GM12878 (cell line): ENCODE measurements at regions not wholly inside any gene's neighbourhood (a gene's known extent, or its start where the extent isn't known, plus 50 kb on each side); places are given as distances from the start of the nearest gene placed in this dataset.

Experiments used
- FOXM1 ChIP-seq: IDR thresholded peaks from 2 replicates; pipeline ENCODE4 v1.6.1; 2012; ENCODE audit warnings: low read depth, mild to moderate bottlenecking, inconsistent platforms, low read length, moderate library complexity
- POLR2A ChIP-seq: IDR thresholded peaks from 2 replicates; pipeline ENCODE4 v1.6.1; 2011; ENCODE audit warnings: low read depth, mild to moderate bottlenecking, low read length
- TAF1 ChIP-seq: IDR thresholded peaks from 2 replicates; pipeline ENCODE4 v1.6.1; 2011; ENCODE audit warnings: mild to moderate bottlenecking, low read depth, low read length, borderline replicate concordance
- ZNF274 ChIP-seq: IDR thresholded peaks from one replicate; pipeline ENCODE4 v1.8.0; 2011; ENCODE audit not compliant: insufficient read length, insufficient read depth
- TF ChIP-seq, protein P1 (sequence below), 3 experiments: IDR thresholded peaks in 2 of 3; conservative IDR thresholded peaks in 1 of 3; 2 replicates each; pipeline ENCODE4 v1.5.1; 2011; ENCODE audit warnings: low read depth in 3 of 3, low read length in 3 of 3, mild to moderate bottlenecking in 3 of 3, control low read depth in 2 of 3, moderate library complexity in 2 of 3, inconsistent platforms in 1 of 3, mixed read lengths in 1 of 3; ENCODE audit not compliant: control insufficient read depth in 2 of 3, insufficient read depth in 1 of 3; ENCODE audit errors: extremely low read depth in 1 of 3

DNA sequence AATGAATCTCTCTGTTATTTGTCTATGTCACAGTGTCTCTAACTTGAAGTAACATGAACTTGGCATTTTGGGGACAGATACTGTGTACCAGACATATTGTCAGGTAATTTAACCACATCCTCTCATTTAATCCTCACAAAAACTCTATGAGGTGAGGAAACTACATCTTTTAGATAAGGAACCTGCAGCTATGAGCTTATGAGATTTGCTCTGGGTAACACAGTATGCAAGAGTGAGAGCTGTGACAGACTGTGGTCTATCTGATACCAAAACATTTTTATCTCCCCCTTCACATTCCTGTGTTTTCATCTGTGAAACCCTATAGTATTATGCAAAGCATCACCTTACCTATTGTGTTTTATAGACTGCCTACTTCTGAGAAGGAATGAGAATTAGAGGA is 58.4 kb upstream of the HS3ST1 start:
- TF ChIP-seq, protein P1, sequence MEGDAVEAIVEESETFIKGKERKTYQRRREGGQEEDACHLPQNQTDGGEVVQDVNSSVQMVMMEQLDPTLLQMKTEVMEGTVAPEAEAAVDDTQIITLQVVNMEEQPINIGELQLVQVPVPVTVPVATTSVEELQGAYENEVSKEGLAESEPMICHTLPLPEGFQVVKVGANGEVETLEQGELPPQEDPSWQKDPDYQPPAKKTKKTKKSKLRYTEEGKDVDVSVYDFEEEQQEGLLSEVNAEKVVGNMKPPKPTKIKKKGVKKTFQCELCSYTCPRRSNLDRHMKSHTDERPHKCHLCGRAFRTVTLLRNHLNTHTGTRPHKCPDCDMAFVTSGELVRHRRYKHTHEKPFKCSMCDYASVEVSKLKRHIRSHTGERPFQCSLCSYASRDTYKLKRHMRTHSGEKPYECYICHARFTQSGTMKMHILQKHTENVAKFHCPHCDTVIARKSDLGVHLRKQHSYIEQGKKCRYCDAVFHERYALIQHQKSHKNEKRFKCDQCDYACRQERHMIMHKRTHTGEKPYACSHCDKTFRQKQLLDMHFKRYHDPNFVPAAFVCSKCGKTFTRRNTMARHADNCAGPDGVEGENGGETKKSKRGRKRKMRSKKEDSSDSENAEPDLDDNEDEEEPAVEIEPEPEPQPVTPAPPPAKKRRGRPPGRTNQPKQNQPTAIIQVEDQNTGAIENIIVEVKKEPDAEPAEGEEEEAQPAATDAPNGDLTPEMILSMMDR (IDR thresholded peaks at IDR 0.05 in 2 of 3, conservative IDR thresholded peaks at IDR 0.05 in 1 of 3; ENCODE audit: control insufficient read depth in 2 of 3, extremely low read depth in 1 of 3, insufficient read depth in 1 of 3, low read depth in 3 of 3, low read length in 3 of 3) = no peak
- TF ChIP-seq ZNF274 = no peak
- TF ChIP-seq POLR2A = no peak
- no peak for TF ChIP-seq TAF1
- no peak for TF ChIP-seq FOXM1
